ENCODE measurements at regions not wholly inside any gene's neighbourhood (a gene's known extent, or its start where the extent isn't known, plus 50 kb on each side); places are given as distances from the start of the nearest gene placed in this dataset.

DNA sequence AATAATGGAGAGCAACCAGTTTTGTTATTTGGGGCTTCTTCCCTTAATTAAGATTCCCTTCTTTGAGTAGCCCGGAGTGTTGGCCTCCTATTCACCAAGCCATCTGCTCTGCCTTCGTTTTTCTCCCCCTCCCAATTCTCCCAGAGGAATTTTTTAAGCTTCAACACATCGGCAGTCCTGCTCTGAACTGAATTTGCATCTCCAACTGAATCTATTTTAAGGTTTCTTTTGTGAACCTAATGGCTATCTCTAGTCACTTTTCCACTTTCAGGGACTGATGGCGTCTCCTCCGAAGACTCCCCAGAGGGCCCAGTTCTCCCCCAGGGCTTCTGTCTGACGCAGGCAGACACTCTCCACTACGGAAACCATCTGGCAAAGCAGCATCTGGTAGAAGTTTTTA, 280.2 kb downstream of the ADGRA3 start:
- H3K4me3 ChIP-seq (ENCODE audit: low read depth, low read length) = no peak overlapping the region
- TF ChIP-seq, protein P1, sequence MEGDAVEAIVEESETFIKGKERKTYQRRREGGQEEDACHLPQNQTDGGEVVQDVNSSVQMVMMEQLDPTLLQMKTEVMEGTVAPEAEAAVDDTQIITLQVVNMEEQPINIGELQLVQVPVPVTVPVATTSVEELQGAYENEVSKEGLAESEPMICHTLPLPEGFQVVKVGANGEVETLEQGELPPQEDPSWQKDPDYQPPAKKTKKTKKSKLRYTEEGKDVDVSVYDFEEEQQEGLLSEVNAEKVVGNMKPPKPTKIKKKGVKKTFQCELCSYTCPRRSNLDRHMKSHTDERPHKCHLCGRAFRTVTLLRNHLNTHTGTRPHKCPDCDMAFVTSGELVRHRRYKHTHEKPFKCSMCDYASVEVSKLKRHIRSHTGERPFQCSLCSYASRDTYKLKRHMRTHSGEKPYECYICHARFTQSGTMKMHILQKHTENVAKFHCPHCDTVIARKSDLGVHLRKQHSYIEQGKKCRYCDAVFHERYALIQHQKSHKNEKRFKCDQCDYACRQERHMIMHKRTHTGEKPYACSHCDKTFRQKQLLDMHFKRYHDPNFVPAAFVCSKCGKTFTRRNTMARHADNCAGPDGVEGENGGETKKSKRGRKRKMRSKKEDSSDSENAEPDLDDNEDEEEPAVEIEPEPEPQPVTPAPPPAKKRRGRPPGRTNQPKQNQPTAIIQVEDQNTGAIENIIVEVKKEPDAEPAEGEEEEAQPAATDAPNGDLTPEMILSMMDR (IDR thresholded peaks at IDR 0.05; ENCODE audit: control insufficient read depth, extremely low read depth, insufficient read depth) = no peak
- no peak for DNase-seq (ENCODE audit: low read depth)

- H3K4me3 ChIP-seq (ENCODE audit: low read depth, low read length) = no peak overlapping the region
- TF ChIP-seq, protein P1 (IDR thresholded peaks at IDR 0.05; ENCODE audit: control insufficient read depth, extremely low read depth, insufficient read depth) = no peak
- no peak for DNase-seq (ENCODE audit: low read depth)
Measured at GRCh38 chr4:22233230-22233629, 282.6 kb downstream of the ADGRA3 start.

GRCh38 chr4:22220965-22221364, 272.4 kb upstream of the KCNIP4 start:
- DNase-seq (ENCODE audit: low read depth) = no peak
- TF ChIP-seq, protein P1 (IDR thresholded peaks at IDR 0.05; ENCODE audit: control insufficient read depth, extremely low read depth, insufficient read depth) = no peak
- no peak overlapping the region for H3K4me3 ChIP-seq (ENCODE audit: low read depth, low read length)

GRCh38 chr4:22217480-22217879, 268.9 kb upstream of the KCNIP4 start:
- no peak for DNase-seq (ENCODE audit: low read depth)
- TF ChIP-seq, protein P1 (IDR thresholded peaks at IDR 0.05; ENCODE audit: control insufficient read depth, extremely low read depth, insufficient read depth) = no peak
- no peak overlapping the region for H3K4me3 ChIP-seq (ENCODE audit: low read depth, low read length)

DNA sequence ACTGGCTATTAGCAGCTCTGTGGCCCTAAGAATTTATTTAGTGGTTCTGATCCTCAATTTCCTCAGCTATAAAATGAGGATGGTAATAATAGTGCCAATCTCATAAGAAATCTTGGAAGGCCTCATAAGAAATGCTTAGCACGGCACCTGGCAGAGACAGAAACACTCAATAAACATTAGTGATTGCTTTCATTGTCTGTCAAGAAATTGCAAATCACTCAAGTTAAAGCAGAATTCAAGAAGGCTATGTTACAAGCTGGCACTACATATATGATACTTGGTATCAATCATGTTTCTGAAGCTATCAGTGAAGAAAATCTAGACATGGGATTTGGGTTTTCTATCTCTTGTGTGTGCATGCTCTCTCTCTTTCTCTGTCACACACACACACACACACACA, 267.7 kb upstream of the KCNIP4 start:
- TF ChIP-seq, protein P1 (IDR thresholded peaks at IDR 0.05; ENCODE audit: control insufficient read depth, extremely low read depth, insufficient read depth) = no peak
- DNase-seq (ENCODE audit: low read depth) = no peak

DNA sequence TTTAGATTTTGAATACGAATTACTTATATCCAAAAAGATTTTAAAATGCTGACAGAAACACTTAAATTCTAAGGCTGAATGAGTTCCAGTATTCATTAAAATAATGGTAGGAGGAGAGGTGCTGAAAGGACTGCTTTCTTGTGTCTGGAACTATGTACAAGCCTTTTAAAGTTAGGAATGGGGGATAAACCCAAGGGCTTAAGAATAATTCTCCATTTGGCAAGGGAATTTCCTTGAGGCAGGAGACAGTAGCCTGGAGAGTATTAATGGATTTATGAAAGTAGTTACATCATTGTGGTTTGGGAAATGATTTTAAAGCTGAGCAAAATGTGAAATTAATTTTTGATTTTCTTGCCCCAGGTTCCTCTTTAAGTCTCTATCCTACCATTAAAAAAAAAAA, 266.5 kb upstream of the KCNIP4 start:
- TF ChIP-seq, protein P1 (IDR thresholded peaks at IDR 0.05; ENCODE audit: control insufficient read depth, extremely low read depth, insufficient read depth) = no peak
- no peak for DNase-seq (ENCODE audit: low read depth)
- no peak overlapping the region for H3K4me3 ChIP-seq (ENCODE audit: low read depth, low read length)

More for the DNA sequence above, 267.7 kb upstream of the KCNIP4 start:
- no peak overlapping the region for H3K4me3 ChIP-seq (ENCODE audit: low read depth, low read length)

- TF ChIP-seq, protein P1 (IDR thresholded peaks at IDR 0.05; ENCODE audit: control insufficient read depth, extremely low read depth, insufficient read depth) = no peak
- H3K4me3 ChIP-seq (ENCODE audit: low read depth, low read length) = no peak overlapping the region
- DNase-seq (ENCODE audit: low read depth) = no peak
Measured at GRCh38 chr4:22203711-22204011, 255.1 kb upstream of the KCNIP4 start.

Measured in LNCaP clone FGC (cell line).